ENCODE measurements at regions not wholly inside any gene's neighbourhood (a gene's known extent, or its start where the extent isn't known, plus 50 kb on each side); places are given as distances from the start of the nearest gene placed in this dataset.

DNA sequence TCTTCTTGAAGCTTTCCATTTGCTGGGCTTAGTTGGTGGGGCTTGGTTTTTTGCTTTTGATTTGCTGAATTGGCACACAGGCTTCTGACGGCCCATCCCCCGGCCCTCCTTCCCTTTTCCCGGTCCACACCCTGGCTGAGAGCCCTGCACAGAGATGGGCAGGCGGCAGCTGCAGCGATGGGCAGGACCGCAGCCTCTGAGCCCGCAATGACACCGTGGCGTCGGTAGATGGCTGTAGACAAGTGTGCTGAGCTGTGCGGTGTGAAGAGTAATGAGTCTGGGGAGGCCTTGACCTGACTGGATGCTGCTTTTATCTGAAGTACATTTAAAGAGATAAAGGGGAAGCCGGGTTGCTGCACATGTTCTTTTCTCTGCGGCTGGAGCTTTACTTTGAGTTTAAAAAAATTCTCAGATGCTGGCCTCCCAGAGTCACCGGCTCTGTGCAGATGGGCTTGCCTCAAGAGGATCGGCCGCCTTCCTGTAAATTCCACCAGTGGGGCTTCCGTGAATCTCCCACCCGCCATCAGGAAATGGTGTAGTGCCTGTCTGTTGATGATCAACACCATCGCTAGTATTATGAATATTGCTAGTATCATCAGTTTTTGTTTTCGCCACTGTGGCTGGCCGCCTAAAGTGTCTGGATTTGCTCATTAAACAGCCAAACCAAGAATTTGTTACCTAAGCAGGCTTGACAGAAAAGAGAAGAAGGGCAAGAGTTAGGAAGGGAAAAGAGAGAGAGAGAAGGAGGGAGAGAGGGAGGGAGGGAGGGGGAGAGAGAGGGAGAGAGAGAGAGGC is 245.6 kb upstream of the RBFOX1 start (continued):
- TF ChIP-seq CBX2 (IDR thresholded peaks at IDR 0.05; ENCODE audit: low read depth, low read length) (no peak), CBX2 (CRISPR knock-in tag; IDR thresholded peaks at IDR 0.05; ENCODE audit: low read depth) (no peak), MAFK (conservative IDR thresholded peaks at IDR 0.05 in 1 of 2, IDR thresholded peaks at IDR 0.05 in 1 of 2; ENCODE audit: low read length in 2 of 2) (peak; percentile 65 to 69)

DNA sequence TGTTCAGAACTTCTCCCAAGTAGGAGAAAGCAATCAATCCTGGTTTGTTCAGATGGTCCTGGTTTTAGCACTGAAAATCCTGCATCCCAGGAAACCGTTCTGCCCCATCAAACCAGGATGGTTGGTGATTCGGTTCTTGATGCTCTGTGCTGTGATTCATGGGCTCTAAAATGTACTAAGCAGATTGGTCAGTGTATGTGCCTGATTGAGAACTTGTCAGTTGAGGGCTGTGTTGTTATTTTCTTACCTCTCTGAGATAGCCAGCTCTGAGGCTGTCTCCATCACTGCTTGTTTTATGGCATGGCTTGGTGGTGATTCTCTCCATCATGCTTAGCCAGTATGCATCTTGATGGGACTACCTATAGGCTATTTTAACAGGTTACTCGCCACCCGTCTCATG is 246.9 kb upstream of the RBFOX1 start:
- DNase-seq (ENCODE audit: low spot score) (no peak), FAIRE-seq (no peak), ATAC-seq (no peak)
- Histone ChIP-seq H3K27ac (ENCODE audit: extremely low read length, insufficient read depth, low read length) (no peak overlapping the region), H3K27me3 (ENCODE audit: control insufficient read depth in 1 of 2, insufficient read depth in 2 of 2, low read length in 2 of 2) (peaks cover 0 to 17% of the 10 kb centered on the region in 2 experiments; a peak in 2 of 5 replicates), H3K4me3 (replicated peaks in 1 of 3; ENCODE audit: insufficient read depth in 1 of 3, low read depth in 2 of 3, low read length in 3 of 3) (no peak overlapping the region), H3K9ac (ENCODE audit: insufficient read depth, low read depth, low read length) (no peak overlapping the region), H3K36me3 (replicated peaks in 1 of 2; ENCODE audit: control insufficient read depth in 1 of 2, insufficient read depth in 2 of 2, low read length in 2 of 2) (no peaks in the 10 kb centered on the region), H4K20me1 (ENCODE audit: insufficient read depth, low read length) (no peaks in the 10 kb centered on the region), H2AFZ (ENCODE audit: low read length) (no peak overlapping the region), H3K4me1 (ENCODE audit: insufficient read depth, low read length) (no peaks in the 10 kb centered on the region), H3K4me2 (ENCODE audit: low read depth, low read length) (no peak overlapping the region), H3K79me2 (ENCODE audit: insufficient read depth, low read length) (no peaks in the 10 kb centered on the region), H3K9me3 (ENCODE audit: low read length) (no peaks in the 10 kb centered on the region)
- BruUV-seq (replicated peaks), result no TSS peak
- POLR2A ChIA-PET, result no interaction called here
- WGBS (ENCODE audit: low lambda C conversion rate), result 1% methylated on average over 4 of the region's 4 CpGs
- TF ChIP-seq BHLHE40 (IDR thresholded peaks at IDR 0.05; ENCODE audit: low read length), result no peak
- TF ChIP-seq KAT2B (IDR thresholded peaks at IDR 0.05; ENCODE audit: borderline replicate concordance, low read depth, low read length), result no peak
- TF ChIP-seq HCFC1 (IDR thresholded peaks at IDR 0.05; ENCODE audit: low read depth, low read length), result no peak
- no peak for TF ChIP-seq ZFP82 (CRISPR knock-in tag; IDR thresholded peaks at IDR 0.05; ENCODE audit: borderline replicate concordance)
- no peak for TF ChIP-seq ZNF766 (CRISPR knock-in tag; IDR thresholded peaks at IDR 0.05; ENCODE audit: borderline replicate concordance)
- TF ChIP-seq NFIB (CRISPR knock-in tag; IDR thresholded peaks at IDR 0.05; ENCODE audit: borderline replicate concordance), result no peak
- no peak for TF ChIP-seq ZBTB21 (CRISPR knock-in tag; IDR thresholded peaks at IDR 0.05)
- TF ChIP-seq ZNF326 (CRISPR knock-in tag; IDR thresholded peaks at IDR 0.05; ENCODE audit: borderline replicate concordance), result no peak
- no peak for TF ChIP-seq DMAP1 (CRISPR knock-in tag; IDR thresholded peaks at IDR 0.05)
- TF ChIP-seq IRX3 (CRISPR knock-in tag; IDR thresholded peaks at IDR 0.05; ENCODE audit: borderline replicate concordance, low read depth), result no peak
- TF ChIP-seq NFIC (IDR thresholded peaks at IDR 0.05; ENCODE audit: low read length), result no peak
- TF ChIP-seq DPF2 (CRISPR knock-in tag; IDR thresholded peaks at IDR 0.05; ENCODE audit: borderline replicate concordance, low read depth), result no peak
- TF ChIP-seq SMARCC2 (IDR thresholded peaks at IDR 0.05), result no peak
- TF ChIP-seq ZFP90 (CRISPR knock-in tag; IDR thresholded peaks at IDR 0.05; ENCODE audit: borderline replicate concordance), result no peak
- TF ChIP-seq, protein P1, sequence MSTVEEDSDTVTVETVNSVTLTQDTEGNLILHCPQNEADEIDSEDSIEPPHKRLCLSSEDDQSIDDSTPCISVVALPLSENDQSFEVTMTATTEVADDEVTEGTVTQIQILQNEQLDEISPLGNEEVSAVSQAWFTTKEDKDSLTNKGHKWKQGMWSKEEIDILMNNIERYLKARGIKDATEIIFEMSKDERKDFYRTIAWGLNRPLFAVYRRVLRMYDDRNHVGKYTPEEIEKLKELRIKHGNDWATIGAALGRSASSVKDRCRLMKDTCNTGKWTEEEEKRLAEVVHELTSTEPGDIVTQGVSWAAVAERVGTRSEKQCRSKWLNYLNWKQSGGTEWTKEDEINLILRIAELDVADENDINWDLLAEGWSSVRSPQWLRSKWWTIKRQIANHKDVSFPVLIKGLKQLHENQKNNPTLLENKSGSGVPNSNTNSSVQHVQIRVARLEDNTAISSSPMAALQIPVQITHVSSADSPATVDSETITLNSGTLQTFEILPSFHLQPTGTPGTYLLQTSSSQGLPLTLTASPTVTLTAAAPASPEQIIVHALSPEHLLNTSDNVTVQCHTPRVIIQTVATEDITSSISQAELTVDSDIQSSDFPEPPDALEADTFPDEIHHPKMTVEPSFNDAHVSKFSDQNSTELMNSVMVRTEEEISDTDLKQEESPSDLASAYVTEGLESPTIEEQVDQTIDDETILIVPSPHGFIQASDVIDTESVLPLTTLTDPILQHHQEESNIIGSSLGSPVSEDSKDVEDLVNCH (CRISPR knock-in tag; IDR thresholded peaks at IDR 0.05), result no peak
- TF ChIP-seq, protein P2, sequence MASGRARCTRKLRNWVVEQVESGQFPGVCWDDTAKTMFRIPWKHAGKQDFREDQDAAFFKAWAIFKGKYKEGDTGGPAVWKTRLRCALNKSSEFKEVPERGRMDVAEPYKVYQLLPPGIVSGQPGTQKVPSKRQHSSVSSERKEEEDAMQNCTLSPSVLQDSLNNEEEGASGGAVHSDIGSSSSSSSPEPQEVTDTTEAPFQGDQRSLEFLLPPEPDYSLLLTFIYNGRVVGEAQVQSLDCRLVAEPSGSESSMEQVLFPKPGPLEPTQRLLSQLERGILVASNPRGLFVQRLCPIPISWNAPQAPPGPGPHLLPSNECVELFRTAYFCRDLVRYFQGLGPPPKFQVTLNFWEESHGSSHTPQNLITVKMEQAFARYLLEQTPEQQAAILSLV (CRISPR knock-in tag; IDR thresholded peaks at IDR 0.05; ENCODE audit: borderline replicate concordance), result no peak
- TF ChIP-seq ISX (CRISPR knock-in tag; conservative IDR thresholded peaks at IDR 0.05), result no peak
- no peak for TF ChIP-seq MBNL3 (CRISPR knock-in tag; conservative IDR thresholded peaks at IDR 0.05)
- TF ChIP-seq ZNF7 (CRISPR knock-in tag; IDR thresholded peaks at IDR 0.05), result no peak
- in situ Hi-C loops (cut with HindIII; ENCODE audit: extremely low pct_ligation_motif_present, low pct_unique_long_range_greater_than_20kb) (no loop called here), intact Hi-C loops (cut with micrococcal nuclease; ENCODE audit: unreplicated experiment) (no loop called here)
- CTCF ChIA-PET (ENCODE audit: low intra/inter-chr PET ratio, low total read pairs), result interaction anchor here (1.6 kb wide), 1 partner anchor 1087 kb away, joined by 4 read pairs; no protein-coding TSS in a partner anchor

All from HepG2 (cell line).